Right lobe of liver (tissue), 6 donors: ENCODE measurements at regions not wholly inside any gene's neighbourhood (a gene's known extent, or its start where the extent isn't known, plus 50 kb on each side); places are given as distances from the start of the nearest gene placed in this dataset.
"Not testable (repeated sequence)": the region's sequence is repeated elsewhere in the genome, so short reads cannot be mapped to it uniquely, and the experiment has no call there.

Source experiments
- ATAC-seq, 4 donors: fragments of 200-7000 bp; cut with Tn5 transposase; one replicate each; pipeline ENCODE4 v1.9.1; 2020; ENCODE audit warnings: mild to moderate bottlenecking in 4 of 4, moderate library complexity in 4 of 4
- DNase-seq, 3 donors: peaks; one replicate each; pipeline ENCODE4 v3.0.0-alpha.2; 2020
- H3K27ac ChIP-seq, 3 donors: fragments of 200-600 bp; one replicate each; pipeline ENCODE4 v1.8.0; 2022
- H3K27me3 ChIP-seq, 2 donors: fragments of 200-600 bp; one replicate each; pipeline ENCODE4 v1.8.0; 2022
- H3K36me3 ChIP-seq, 4 donors: fragments of 200-600 bp; sonication (generic) in 1 of 4; one replicate each; pipeline versions ENCODE4 v1.5.1 to v1.8.0; 2017 to 2022; ENCODE audit warnings: control low read depth in 1 of 4
- H3K4me1 ChIP-seq, 4 donors: fragments of 200-600 bp; sonication (generic) in 1 of 4; one replicate each; pipeline versions ENCODE4 v1.5.1 to v1.8.0; 2017 to 2022; ENCODE audit warnings: control low read depth in 1 of 4
- H3K4me3 ChIP-seq, 3 donors: fragments of 200-600 bp; one replicate each; pipeline ENCODE4 v1.8.0; 2022
- H3K9me3 ChIP-seq, 4 donors: fragments of 200-600 bp; sonication (generic) in 1 of 4; one replicate each; pipeline versions ENCODE4 v1.5.1 to v1.8.0; 2017 to 2022; ENCODE audit warnings: control low read depth in 1 of 4
- whole genome bisulfite sequencing: methylation state at CpG from one replicate; pipeline ENCODE4 v1.1.6; 2018; ENCODE audit warnings: low coverage, low lambda C conversion rate; ENCODE audit not compliant: insufficient coverage; ENCODE audit errors: missing lambda C conversion rate; 5-methylcytosine and 5-hydroxymethylcytosine counted together
- intact Hi-C, 2 donors: fragments of 100-400 bp; cut with DNase I; formaldehyde crosslinking; loops; one replicate each; pipeline versions ENCODE4 v1.11.2 to v1.14.1; 2022
- donor health status: DM: no; HTN: yes; CAD: no.
- donor health status: DM: no; HTN: no; CAD: no.
- donor health status: DM: no; HTN: no; CAD: no.
- donor health status: DM: no; HTN: yes; CAD: no.
- donor health status: DM: no; HTN: yes; CAD: no.

DNA sequence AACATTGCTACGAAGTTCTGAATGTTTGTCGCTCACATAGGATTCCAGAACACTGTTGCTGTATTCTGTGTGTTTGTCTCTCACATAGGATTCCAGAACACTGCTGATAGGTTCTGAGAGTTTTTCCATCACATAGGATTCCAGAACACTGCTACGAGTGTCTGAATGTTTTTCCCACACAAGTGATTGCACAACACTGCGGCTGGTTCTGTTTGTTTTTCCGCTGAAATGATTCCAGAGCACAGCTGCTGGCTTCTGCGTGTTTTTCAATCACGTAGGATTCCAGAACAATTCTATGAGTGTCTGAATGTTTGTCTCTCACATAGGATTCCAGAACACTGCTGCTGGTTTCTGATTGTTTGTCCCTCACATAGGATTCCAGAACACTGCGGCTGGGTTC, 73.9 kb upstream of the OR11H12 start:
- H3K4me1 ChIP-seq, H3K27me3 ChIP-seq, H3K27ac ChIP-seq, H3K9me3 ChIP-seq, intact Hi-C loops, H3K36me3 ChIP-seq, H3K4me3 ChIP-seq: not testable (repeated sequence)
- DNase-seq (peak in 1 of 3 donors; percentile 29), ATAC-seq (peak in 2 of 4 donors; percentile 53 to 67)
- WGBS = 35% methylated on average over 6 of the region's 8 CpGs
